ENCODE measurements at regions not wholly inside any gene's neighbourhood (a gene's known extent, or its start where the extent isn't known, plus 50 kb on each side); places are given as distances from the start of the nearest gene placed in this dataset.
"Not testable (repeated sequence)": the region's sequence is repeated elsewhere in the genome, so short reads cannot be mapped to it uniquely, and the experiment has no call there.

- no peak for DNase-seq
Measured at GRCh38 chr5:57931807-57932206, 449.2 kb upstream of the ACTBL2 start.

GRCh38 chr5:57931352-57931751, 448.7 kb upstream of the ACTBL2 start:
- no peak for DNase-seq

- DNase-seq, result no peak
Measured at GRCh38 chr5:57929271-57929670, 446.7 kb upstream of the ACTBL2 start.

GRCh38 chr5:57923094-57923493, 440.5 kb upstream of the ACTBL2 start:
- not testable (repeated sequence) for DNase-seq

GRCh38 chr5:57917004-57917403, 434.4 kb upstream of the ACTBL2 start:
- no peak for DNase-seq

- DNase-seq, result no peak
Measured at GRCh38 chr5:57915536-57915935, 432.9 kb upstream of the ACTBL2 start.

- DNase-seq, result no peak
Measured at GRCh38 chr5:57911438-57911837, 428.8 kb upstream of the ACTBL2 start.

- DNase-seq, result no peak
Measured at GRCh38 chr5:57906671-57907070, 424.1 kb upstream of the ACTBL2 start.

GRCh38 chr5:57903458-57903857, 420.8 kb upstream of the ACTBL2 start:
- DNase-seq, result no peak

- DNase-seq, result no peak
Measured at GRCh38 chr5:57902095-57902494, 419.5 kb upstream of the ACTBL2 start.

- DNase-seq, result no peak
Measured at GRCh38 chr5:57900381-57900944, 417.9 kb upstream of the ACTBL2 start.

- no peak for DNase-seq
Measured at GRCh38 chr5:57896576-57896975, 414.0 kb upstream of the ACTBL2 start.

GRCh38 chr5:57895766-57896165, 413.2 kb upstream of the ACTBL2 start:
- DNase-seq, result no peak

GRCh38 chr5:57893926-57894325, 411.3 kb upstream of the ACTBL2 start:
- no peak for DNase-seq

- no peak for DNase-seq
Measured at GRCh38 chr5:57891443-57891842, 408.8 kb upstream of the ACTBL2 start.

GRCh38 chr5:57889558-57889957, 406.9 kb upstream of the ACTBL2 start:
- DNase-seq, result no peak

GRCh38 chr5:57887851-57888621, 405.4 kb upstream of the ACTBL2 start:
- no peak for DNase-seq

- DNase-seq, result no peak
Measured at GRCh38 chr5:57884346-57885102, 401.9 kb upstream of the ACTBL2 start.

- no peak for DNase-seq
Measured at GRCh38 chr5:57880216-57880615, 397.6 kb upstream of the ACTBL2 start.

- DNase-seq, result no peak
Measured at GRCh38 chr5:57878301-57878722, 395.7 kb upstream of the ACTBL2 start.

GRCh38 chr5:57871496-57871895, 388.9 kb upstream of the ACTBL2 start:
- DNase-seq, result no peak

GRCh38 chr5:57870267-57870666, 387.7 kb upstream of the ACTBL2 start:
- DNase-seq, result not testable (repeated sequence)

GRCh38 chr5:57863661-57864060, 381.1 kb upstream of the ACTBL2 start:
- DNase-seq, result no peak

- no peak for DNase-seq
Measured at GRCh38 chr5:57862942-57863341, 380.3 kb upstream of the ACTBL2 start.

Data from CD4-positive, alpha-beta T cell treated with Interleukin-6 for 4 hours (primary cell).